GM23248 (cell line): ENCODE measurements at regions not wholly inside any gene's neighbourhood (a gene's known extent, or its start where the extent isn't known, plus 50 kb on each side); places are given as distances from the start of the nearest gene placed in this dataset.

Experiments
- EZH2 ChIP-seq: fragments of 200-600 bp; sonication (generic); IDR thresholded peaks from 2 replicates; pipeline ENCODE4 v1.6.1; 2018; ENCODE audit warnings: antibody characterized with exemption, mild to moderate bottlenecking; ENCODE audit not compliant: insufficient read depth, poor library complexity, severe bottlenecking
- EZH2phosphoT487 ChIP-seq: fragments of 200-600 bp; sonication (generic); IDR thresholded peaks from 2 replicates; pipeline ENCODE4 v1.6.1; 2018; ENCODE audit warnings: antibody characterized with exemption, moderate library complexity, mild to moderate bottlenecking, low read depth; ENCODE audit not compliant: insufficient read depth

- TF ChIP-seq EZH2 (no peak), EZH2phosphoT487 (no peak)
These were observed 530.7 kb upstream of the CHORDC1 start for GRCh38 chr11:90753546-90753945.
